ENCODE measurements at regions not wholly inside any gene's neighbourhood (a gene's known extent, or its start where the extent isn't known, plus 50 kb on each side); places are given as distances from the start of the nearest gene placed in this dataset.
"Not testable (repeated sequence)": the region's sequence is repeated elsewhere in the genome, so short reads cannot be mapped to it uniquely, and the experiment has no call there.

- Histone ChIP-seq H3K4me1 (replicated peaks) (no peaks in the 10 kb centered on the region), H3K4me3 (no peak overlapping the region), H3K27me3 (replicated peaks) (no peaks in the 10 kb centered on the region), H3K36me3 (no peaks in the 10 kb centered on the region), H3K27ac (no peak overlapping the region), H3K9me3 (replicated peaks) (no peaks in the 10 kb centered on the region)
- DNase-seq (ENCODE audit: low read depth in 1 of 2, low spot score in 2 of 2) = no peak
Observed at GRCh38 chr2:176574484-176575236, 305.4 kb downstream of the MTX2 start.

GRCh38 chr2:176575237-176575744 is 306.0 kb downstream of the MTX2 start:
- Histone ChIP-seq H3K4me3 (no peak overlapping the region), H3K36me3 (no peaks in the 10 kb centered on the region), H3K9me3 (replicated peaks) (no peaks in the 10 kb centered on the region), H3K27ac (no peak overlapping the region), H3K27me3 (replicated peaks) (no peaks in the 10 kb centered on the region), H3K4me1 (replicated peaks) (no peaks in the 10 kb centered on the region)
- no peak for DNase-seq (ENCODE audit: low read depth in 1 of 2, low spot score in 2 of 2)

- H3K9me3 ChIP-seq (replicated peaks) = no peaks in the 10 kb centered on the region
- no peak overlapping the region for H3K27ac ChIP-seq
- no peaks in the 10 kb centered on the region for H3K36me3 ChIP-seq
- no peak overlapping the region for H3K4me3 ChIP-seq
- DNase-seq (ENCODE audit: low read depth in 1 of 2, low spot score in 2 of 2) = no peak
- no peaks in the 10 kb centered on the region for H3K27me3 ChIP-seq (replicated peaks)
- peaks cover under 1% of the 10 kb centered on the region for H3K4me1 ChIP-seq (replicated peaks)
Observed at GRCh38 chr2:176577054-176577453, 307.8 kb downstream of the MTX2 start.

- DNase-seq (ENCODE audit: low read depth in 1 of 2, low spot score in 2 of 2); H3K27me3 ChIP-seq (replicated peaks); H3K4me3 ChIP-seq; H3K9me3 ChIP-seq (replicated peaks); H3K36me3 ChIP-seq; H3K27ac ChIP-seq: not testable (repeated sequence)
- peaks cover 13% of the 10 kb centered on the region for H3K4me1 ChIP-seq (replicated peaks)
Observed at GRCh38 chr2:176578292-176578691, 309.1 kb downstream of the MTX2 start.

- Histone ChIP-seq H3K4me3 (no peak overlapping the region), H3K27me3 (replicated peaks) (no peaks in the 10 kb centered on the region), H3K27ac (no peak overlapping the region), H3K4me1 (replicated peaks) (peaks cover 26% of the 10 kb centered on the region), H3K36me3 (no peaks in the 10 kb centered on the region), H3K9me3 (replicated peaks) (no peaks in the 10 kb centered on the region)
- DNase-seq (ENCODE audit: low read depth in 1 of 2, low spot score in 2 of 2) = no peak
Observed at GRCh38 chr2:176579608-176580007, 310.4 kb downstream of the MTX2 start.

GRCh38 chr2:176581557-176582165 is 312.4 kb downstream of the MTX2 start:
- Histone ChIP-seq H3K4me1 (replicated peaks) (peaks cover 27% of the 10 kb centered on the region), H3K27ac (no peak overlapping the region), H3K9me3 (replicated peaks) (no peaks in the 10 kb centered on the region), H3K4me3 (no peak overlapping the region), H3K36me3 (no peaks in the 10 kb centered on the region), H3K27me3 (replicated peaks) (no peaks in the 10 kb centered on the region)
- no peak for DNase-seq (ENCODE audit: low read depth in 1 of 2, low spot score in 2 of 2)

GRCh38 chr2:176582176-176582575 is 312.9 kb downstream of the MTX2 start:
- Histone ChIP-seq H3K4me3 (no peak overlapping the region), H3K27ac (no peak overlapping the region), H3K4me1 (replicated peaks) (peaks cover 27% of the 10 kb centered on the region), H3K36me3 (no peaks in the 10 kb centered on the region), H3K9me3 (replicated peaks) (no peaks in the 10 kb centered on the region), H3K27me3 (replicated peaks) (no peaks in the 10 kb centered on the region)
- DNase-seq (ENCODE audit: low read depth in 1 of 2, low spot score in 2 of 2) = no peak

GRCh38 chr2:176582990-176583481 is 313.8 kb downstream of the MTX2 start:
- H3K27me3 ChIP-seq (replicated peaks) = no peaks in the 10 kb centered on the region
- H3K27ac ChIP-seq = peak overlapping the region; percentile 63
- peaks cover 27% of the 10 kb centered on the region for H3K4me1 ChIP-seq (replicated peaks)
- peak; percentile 80 to 87 for DNase-seq (ENCODE audit: low read depth in 1 of 2, low spot score in 2 of 2)
- H3K4me3 ChIP-seq = no peak overlapping the region
- H3K9me3 ChIP-seq (replicated peaks) = no peaks in the 10 kb centered on the region
- no peaks in the 10 kb centered on the region for H3K36me3 ChIP-seq

GRCh38 chr2:176583607-176584006 is 314.4 kb downstream of the MTX2 start:
- no peaks in the 10 kb centered on the region for H3K9me3 ChIP-seq (replicated peaks)
- H3K4me3 ChIP-seq = no peak overlapping the region
- H3K27me3 ChIP-seq (replicated peaks) = no peaks in the 10 kb centered on the region
- H3K27ac ChIP-seq = peak overlapping the region; percentile 63
- peaks cover 27% of the 10 kb centered on the region for H3K4me1 ChIP-seq (replicated peaks)
- peak; percentile 60 to 67 for DNase-seq (ENCODE audit: low read depth in 1 of 2, low spot score in 2 of 2)
- H3K36me3 ChIP-seq = no peaks in the 10 kb centered on the region

- peaks cover 27% of the 10 kb centered on the region for H3K4me1 ChIP-seq (replicated peaks)
- no peaks in the 10 kb centered on the region for H3K27me3 ChIP-seq (replicated peaks)
- H3K4me3 ChIP-seq = no peak overlapping the region
- H3K9me3 ChIP-seq (replicated peaks) = no peaks in the 10 kb centered on the region
- DNase-seq (ENCODE audit: low read depth in 1 of 2, low spot score in 2 of 2) = peak in 1 of 2 experiments; percentile 41
- no peaks in the 10 kb centered on the region for H3K36me3 ChIP-seq
- H3K27ac ChIP-seq = peak overlapping the region; percentile 63
Observed at GRCh38 chr2:176584333-176584732, 315.1 kb downstream of the MTX2 start.

GRCh38 chr2:176585291-176585690 is 316.0 kb downstream of the MTX2 start:
- Histone ChIP-seq H3K4me1 (replicated peaks) (peaks cover 27% of the 10 kb centered on the region), H3K36me3 (no peaks in the 10 kb centered on the region), H3K27me3 (replicated peaks) (no peaks in the 10 kb centered on the region), H3K9me3 (replicated peaks) (no peaks in the 10 kb centered on the region), H3K4me3 (no peak overlapping the region), H3K27ac (no peak overlapping the region)
- no peak for DNase-seq (ENCODE audit: low read depth in 1 of 2, low spot score in 2 of 2)

GRCh38 chr2:176585791-176586190 is 316.5 kb downstream of the MTX2 start:
- no peaks in the 10 kb centered on the region for H3K9me3 ChIP-seq (replicated peaks)
- no peaks in the 10 kb centered on the region for H3K27me3 ChIP-seq (replicated peaks)
- no peaks in the 10 kb centered on the region for H3K36me3 ChIP-seq
- no peak overlapping the region for H3K27ac ChIP-seq
- DNase-seq (ENCODE audit: low read depth in 1 of 2, low spot score in 2 of 2) = no peak
- no peak overlapping the region for H3K4me3 ChIP-seq
- peaks cover 27% of the 10 kb centered on the region for H3K4me1 ChIP-seq (replicated peaks)

GRCh38 chr2:176589287-176589686 is 320.0 kb downstream of the MTX2 start:
- no peak overlapping the region for H3K27ac ChIP-seq
- no peaks in the 10 kb centered on the region for H3K27me3 ChIP-seq (replicated peaks)
- DNase-seq (ENCODE audit: low read depth in 1 of 2, low spot score in 2 of 2) = no peak
- no peaks in the 10 kb centered on the region for H3K9me3 ChIP-seq (replicated peaks)
- peaks cover 4% of the 10 kb centered on the region for H3K4me1 ChIP-seq (replicated peaks)
- no peak overlapping the region for H3K4me3 ChIP-seq
- H3K36me3 ChIP-seq = no peaks in the 10 kb centered on the region

GRCh38 chr2:176589825-176590440 is 320.7 kb downstream of the MTX2 start:
- H3K4me3 ChIP-seq = no peak overlapping the region
- H3K27me3 ChIP-seq (replicated peaks) = no peaks in the 10 kb centered on the region
- no peaks in the 10 kb centered on the region for H3K4me1 ChIP-seq (replicated peaks)
- H3K36me3 ChIP-seq = no peaks in the 10 kb centered on the region
- H3K27ac ChIP-seq = no peak overlapping the region
- H3K9me3 ChIP-seq (replicated peaks) = no peaks in the 10 kb centered on the region
- no peak for DNase-seq (ENCODE audit: low read depth in 1 of 2, low spot score in 2 of 2)

All from SJSA1 (cell line).